ENCODE measurements at regions not wholly inside any gene's neighbourhood (a gene's known extent, or its start where the extent isn't known, plus 50 kb on each side); places are given as distances from the start of the nearest gene placed in this dataset.

DNA sequence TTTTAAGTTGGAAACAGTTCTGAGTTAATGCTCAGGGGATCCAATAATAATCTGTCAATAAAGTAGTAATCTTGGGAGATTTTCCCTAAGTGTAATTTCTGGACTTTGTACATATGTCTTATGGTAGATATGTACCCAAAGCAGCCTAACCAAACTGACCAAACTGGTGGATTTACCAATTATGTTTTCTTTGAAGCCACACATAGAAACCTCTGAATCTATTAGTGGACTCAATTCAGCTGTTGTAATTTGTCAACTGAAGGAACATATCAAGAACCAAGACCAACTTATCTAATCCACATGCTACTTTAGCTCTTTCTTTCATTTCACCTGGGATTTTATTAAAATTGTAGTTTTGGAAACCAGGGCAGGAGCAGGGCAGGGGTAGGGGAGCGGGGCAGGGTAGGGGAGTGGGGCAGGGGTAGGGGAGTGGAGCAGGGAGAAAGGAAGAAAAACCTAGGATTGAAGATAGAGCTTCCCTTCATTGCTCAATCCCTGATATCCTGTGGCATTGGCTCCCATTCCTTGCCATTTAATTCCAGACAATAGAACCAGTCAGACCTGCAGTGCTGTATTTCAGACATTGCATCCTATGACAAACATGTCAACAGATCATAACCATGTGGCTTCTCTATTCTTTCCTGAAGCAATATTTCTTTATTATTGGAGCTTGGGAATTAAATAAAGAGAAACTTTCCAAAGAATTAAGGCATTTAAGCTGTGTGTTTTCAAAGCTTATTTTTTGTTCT lies 101.8 kb downstream of the NFKBIZ start:
- DNase-seq (ENCODE audit: low read depth), result peak; percentile 54

DNA sequence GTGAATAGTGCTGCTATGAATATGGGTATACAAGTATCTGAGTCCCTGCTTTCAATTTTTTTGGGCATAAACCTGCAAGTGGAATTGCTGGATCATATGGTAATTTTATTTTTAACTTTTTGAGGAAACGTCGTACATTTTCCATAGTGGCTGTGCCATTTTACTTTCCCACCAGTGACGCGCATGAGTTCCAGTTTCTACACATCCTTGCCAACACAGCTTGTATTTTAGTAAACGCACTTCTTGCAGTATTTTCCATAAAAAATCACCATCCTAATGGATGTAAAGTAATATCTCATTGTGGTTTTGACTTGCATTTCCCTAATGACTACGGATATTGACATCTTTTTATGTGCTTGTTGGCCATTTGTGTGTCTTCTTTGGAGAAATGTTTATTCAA lies 105.0 kb downstream of the NFKBIZ start:
- TF ChIP-seq, protein P1, sequence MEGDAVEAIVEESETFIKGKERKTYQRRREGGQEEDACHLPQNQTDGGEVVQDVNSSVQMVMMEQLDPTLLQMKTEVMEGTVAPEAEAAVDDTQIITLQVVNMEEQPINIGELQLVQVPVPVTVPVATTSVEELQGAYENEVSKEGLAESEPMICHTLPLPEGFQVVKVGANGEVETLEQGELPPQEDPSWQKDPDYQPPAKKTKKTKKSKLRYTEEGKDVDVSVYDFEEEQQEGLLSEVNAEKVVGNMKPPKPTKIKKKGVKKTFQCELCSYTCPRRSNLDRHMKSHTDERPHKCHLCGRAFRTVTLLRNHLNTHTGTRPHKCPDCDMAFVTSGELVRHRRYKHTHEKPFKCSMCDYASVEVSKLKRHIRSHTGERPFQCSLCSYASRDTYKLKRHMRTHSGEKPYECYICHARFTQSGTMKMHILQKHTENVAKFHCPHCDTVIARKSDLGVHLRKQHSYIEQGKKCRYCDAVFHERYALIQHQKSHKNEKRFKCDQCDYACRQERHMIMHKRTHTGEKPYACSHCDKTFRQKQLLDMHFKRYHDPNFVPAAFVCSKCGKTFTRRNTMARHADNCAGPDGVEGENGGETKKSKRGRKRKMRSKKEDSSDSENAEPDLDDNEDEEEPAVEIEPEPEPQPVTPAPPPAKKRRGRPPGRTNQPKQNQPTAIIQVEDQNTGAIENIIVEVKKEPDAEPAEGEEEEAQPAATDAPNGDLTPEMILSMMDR (IDR thresholded peaks at IDR 0.05; ENCODE audit: control insufficient read depth, extremely low read depth, insufficient read depth), result no peak
- no peak overlapping the region for H3K4me3 ChIP-seq (ENCODE audit: low read depth, low read length)
- DNase-seq (ENCODE audit: low read depth), result no peak

More for the DNA sequence above, 101.8 kb downstream of the NFKBIZ start:
- TF ChIP-seq, protein P1 (IDR thresholded peaks at IDR 0.05; ENCODE audit: control insufficient read depth, extremely low read depth, insufficient read depth), result no peak
- no peak overlapping the region for H3K4me3 ChIP-seq (ENCODE audit: low read depth, low read length)

DNA sequence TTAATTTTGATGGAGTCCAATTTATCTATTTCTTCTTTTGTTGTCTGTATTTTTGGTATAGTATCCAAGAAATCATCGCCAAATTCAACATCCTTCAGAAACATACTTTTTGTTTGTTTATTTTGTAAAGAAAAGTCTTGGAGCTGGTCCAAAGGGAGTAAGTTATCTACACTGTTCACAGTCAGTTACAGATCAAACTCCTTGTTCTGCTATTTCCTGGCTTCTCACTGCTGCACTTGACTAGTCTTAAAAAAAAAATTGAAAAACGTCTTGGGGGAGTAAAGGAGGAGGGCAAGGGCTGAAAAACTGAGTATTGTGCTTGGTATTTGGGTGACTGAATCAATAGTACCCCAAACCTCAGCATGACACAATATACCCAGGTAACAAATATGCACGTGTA lies 105.6 kb downstream of the NFKBIZ start:
- TF ChIP-seq, protein P1 (IDR thresholded peaks at IDR 0.05; ENCODE audit: control insufficient read depth, extremely low read depth, insufficient read depth), result no peak
- no peak overlapping the region for H3K4me3 ChIP-seq (ENCODE audit: low read depth, low read length)
- no peak for DNase-seq (ENCODE audit: low read depth)

DNA sequence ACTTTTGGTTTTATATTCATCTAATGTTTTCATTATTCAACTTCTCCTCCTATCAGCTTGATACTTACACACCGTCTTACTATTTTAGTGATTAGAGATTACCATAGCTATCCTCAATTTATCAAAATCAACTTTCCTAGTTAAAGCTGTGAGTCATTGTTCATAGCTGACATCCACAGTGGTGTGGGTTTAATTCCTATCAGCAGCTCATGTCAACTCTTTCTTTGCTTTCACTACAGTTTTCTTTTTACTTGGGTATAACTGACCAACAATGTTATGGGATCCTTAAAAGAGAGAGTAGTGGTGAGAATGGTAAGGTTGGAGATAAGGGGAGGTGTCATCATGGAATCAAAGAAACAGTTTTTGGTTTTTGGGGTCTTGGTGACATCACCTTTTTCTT lies 112.7 kb downstream of the NFKBIZ start:
- no peak for DNase-seq (ENCODE audit: low read depth)
- TF ChIP-seq, protein P1 (IDR thresholded peaks at IDR 0.05; ENCODE audit: control insufficient read depth, extremely low read depth, insufficient read depth), result no peak
- no peak overlapping the region for H3K4me3 ChIP-seq (ENCODE audit: low read depth, low read length)

DNA sequence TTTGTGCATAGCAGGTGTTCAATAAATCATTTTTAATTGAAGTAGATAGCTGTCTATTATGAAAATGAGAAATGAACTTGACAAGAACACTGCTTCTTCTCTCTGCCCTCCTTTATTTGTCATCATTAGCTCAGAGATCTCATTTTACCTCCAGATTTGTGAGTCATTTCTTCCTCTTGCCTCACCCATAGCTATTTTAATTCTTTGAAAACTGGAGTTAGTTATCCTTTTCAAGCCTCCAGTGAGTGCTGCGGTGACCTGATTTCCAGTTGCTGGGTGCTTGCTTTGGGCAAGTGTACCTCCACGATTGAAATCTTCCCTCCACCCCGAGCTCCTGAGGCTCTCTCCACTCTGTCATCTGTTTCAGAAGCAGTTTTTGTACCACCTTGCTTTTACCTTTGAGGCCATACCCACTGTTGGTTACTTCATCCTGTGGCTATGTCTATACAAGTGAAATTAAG lies 114.6 kb downstream of the NFKBIZ start:
- no peak for DNase-seq (ENCODE audit: low read depth)
- TF ChIP-seq, protein P1 (IDR thresholded peaks at IDR 0.05; ENCODE audit: control insufficient read depth, extremely low read depth, insufficient read depth), result no peak
- H3K4me3 ChIP-seq (ENCODE audit: low read depth, low read length), result no peak overlapping the region

DNA sequence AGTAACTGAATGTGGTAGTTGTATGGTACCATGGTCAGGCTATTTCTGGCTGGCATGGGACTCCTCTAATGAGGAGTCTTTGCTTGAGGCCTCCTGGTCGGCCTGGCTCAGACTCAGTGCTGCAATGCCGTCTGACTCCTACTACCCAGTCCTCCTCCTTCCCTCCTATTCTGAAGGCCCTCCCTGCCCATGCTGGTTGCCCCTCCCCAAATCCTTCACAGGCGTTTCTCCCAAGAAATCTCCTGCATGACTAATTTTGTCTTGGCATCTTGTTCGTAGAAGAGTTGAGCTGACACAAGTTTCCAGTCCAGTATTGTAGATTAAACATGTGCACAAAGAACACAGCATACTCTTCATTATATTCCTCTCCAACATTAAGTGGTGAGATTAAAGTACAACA lies 115.5 kb downstream of the NFKBIZ start:
- DNase-seq (ENCODE audit: low read depth), result no peak
- TF ChIP-seq, protein P1 (IDR thresholded peaks at IDR 0.05; ENCODE audit: control insufficient read depth, extremely low read depth, insufficient read depth), result no peak
- no peak overlapping the region for H3K4me3 ChIP-seq (ENCODE audit: low read depth, low read length)

DNA sequence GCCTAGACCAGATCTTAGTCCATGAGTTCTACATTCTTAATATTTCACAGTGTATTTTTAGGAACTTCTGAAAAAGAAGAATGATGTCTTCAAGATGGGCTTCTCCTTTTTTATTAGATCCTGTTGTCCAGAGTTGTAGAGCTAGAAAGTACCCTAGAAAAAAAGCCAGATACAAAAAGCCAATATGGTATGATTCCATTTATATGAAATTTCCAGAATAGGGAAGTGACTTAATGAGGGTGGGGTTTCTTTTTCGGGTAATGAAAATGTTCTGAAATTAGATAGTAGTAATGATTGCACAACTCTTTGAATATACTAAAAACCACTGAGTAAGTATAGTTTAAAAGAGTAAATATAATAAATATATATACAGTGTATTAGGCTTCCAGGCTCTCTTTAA lies 116.9 kb downstream of the NFKBIZ start:
- TF ChIP-seq, protein P1 (IDR thresholded peaks at IDR 0.05; ENCODE audit: control insufficient read depth, extremely low read depth, insufficient read depth), result no peak
- no peak for DNase-seq (ENCODE audit: low read depth)
- no peak overlapping the region for H3K4me3 ChIP-seq (ENCODE audit: low read depth, low read length)
